ENCODE measurements at regions not wholly inside any gene's neighbourhood (a gene's known extent, or its start where the extent isn't known, plus 50 kb on each side); places are given as distances from the start of the nearest gene placed in this dataset.

DNA sequence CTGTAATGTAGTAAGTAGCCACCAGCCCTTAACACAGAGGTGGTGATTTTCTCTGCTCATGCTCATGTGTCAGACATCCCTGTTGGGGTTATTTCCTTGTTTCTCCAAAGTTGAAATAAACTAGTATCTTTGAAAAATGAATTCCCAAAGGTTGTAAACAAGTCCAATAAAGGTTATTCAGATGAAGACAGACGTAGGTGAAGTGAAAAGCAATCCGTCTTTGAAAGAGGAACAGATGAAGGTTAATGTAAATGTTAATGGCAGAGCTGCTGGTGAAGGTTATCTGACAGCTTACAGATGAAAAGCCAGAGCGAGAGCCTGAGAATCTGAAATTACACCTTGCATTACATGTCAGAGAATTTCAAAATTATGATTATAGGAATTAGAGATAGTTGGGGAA, 1604.0 kb downstream of the FAM181B start:
- TF ChIP-seq POLR2A (IDR thresholded peaks at IDR 0.05), result no peak
- TF ChIP-seq, protein P1, sequence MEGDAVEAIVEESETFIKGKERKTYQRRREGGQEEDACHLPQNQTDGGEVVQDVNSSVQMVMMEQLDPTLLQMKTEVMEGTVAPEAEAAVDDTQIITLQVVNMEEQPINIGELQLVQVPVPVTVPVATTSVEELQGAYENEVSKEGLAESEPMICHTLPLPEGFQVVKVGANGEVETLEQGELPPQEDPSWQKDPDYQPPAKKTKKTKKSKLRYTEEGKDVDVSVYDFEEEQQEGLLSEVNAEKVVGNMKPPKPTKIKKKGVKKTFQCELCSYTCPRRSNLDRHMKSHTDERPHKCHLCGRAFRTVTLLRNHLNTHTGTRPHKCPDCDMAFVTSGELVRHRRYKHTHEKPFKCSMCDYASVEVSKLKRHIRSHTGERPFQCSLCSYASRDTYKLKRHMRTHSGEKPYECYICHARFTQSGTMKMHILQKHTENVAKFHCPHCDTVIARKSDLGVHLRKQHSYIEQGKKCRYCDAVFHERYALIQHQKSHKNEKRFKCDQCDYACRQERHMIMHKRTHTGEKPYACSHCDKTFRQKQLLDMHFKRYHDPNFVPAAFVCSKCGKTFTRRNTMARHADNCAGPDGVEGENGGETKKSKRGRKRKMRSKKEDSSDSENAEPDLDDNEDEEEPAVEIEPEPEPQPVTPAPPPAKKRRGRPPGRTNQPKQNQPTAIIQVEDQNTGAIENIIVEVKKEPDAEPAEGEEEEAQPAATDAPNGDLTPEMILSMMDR (IDR thresholded peaks at IDR 0.05), result no peak
